Urothelium cell line (cell line): ENCODE measurements at regions not wholly inside any gene's neighbourhood (a gene's known extent, or its start where the extent isn't known, plus 50 kb on each side); places are given as distances from the start of the nearest gene placed in this dataset.

Experiments
- DNase-seq: peaks from one replicate; pipeline ENCODE4 v3.0.0; 2011; ENCODE audit warnings: low spot score, mixed read lengths
- FAIRE-seq: peaks from 2 replicates; lab custom pipeline; 2011; peaks lifted over from hg19 to GRCh38; lab: Jason Lieb, UNC

GRCh38 chr6:105824732-105825131 is 261.4 kb upstream of the PRDM1 start:
- FAIRE-seq = no peak
- no peak for DNase-seq

GRCh38 chr6:105821777-105822176 is 264.4 kb upstream of the PRDM1 start:
- FAIRE-seq = no peak
- no peak for DNase-seq

GRCh38 chr6:105821027-105821426 is 265.1 kb upstream of the PRDM1 start:
- FAIRE-seq (no peak), DNase-seq (no peak)

- FAIRE-seq (no peak), DNase-seq (no peak)
These were observed 266.4 kb upstream of the PRDM1 start for GRCh38 chr6:105819745-105820144.

- FAIRE-seq = no peak
These were observed 267.6 kb upstream of the PRDM1 start for GRCh38 chr6:105818505-105818904.

GRCh38 chr6:105817961-105818360 is 268.2 kb upstream of the PRDM1 start:
- no peak for DNase-seq
- no peak for FAIRE-seq

More at GRCh38 chr6:105818505-105818904, 267.6 kb upstream of the PRDM1 start:
- DNase-seq = no peak

- FAIRE-seq (no peak), DNase-seq (no peak)
These were observed 268.8 kb upstream of the PRDM1 start for GRCh38 chr6:105817370-105817769.

GRCh38 chr6:105816847-105817246 is 269.3 kb upstream of the PRDM1 start:
- no peak for DNase-seq
- no peak for FAIRE-seq

GRCh38 chr6:105815661-105816555 is 270.2 kb upstream of the PRDM1 start:
- no peak for FAIRE-seq
- no peak for DNase-seq

GRCh38 chr6:105814745-105815536 is 271.2 kb upstream of the PRDM1 start:
- DNase-seq (no peak), FAIRE-seq (no peak)

GRCh38 chr6:105810922-105811482 is 275.1 kb upstream of the PRDM1 start:
- DNase-seq (no peak), FAIRE-seq (no peak)

GRCh38 chr6:105810105-105810921 is 275.8 kb upstream of the PRDM1 start:
- DNase-seq (peak; percentile 42), FAIRE-seq (no peak)

GRCh38 chr6:105808571-105808970 is 277.6 kb upstream of the PRDM1 start:
- no peak for FAIRE-seq
- DNase-seq = no peak

GRCh38 chr6:105807905-105808304 is 278.2 kb upstream of the PRDM1 start:
- no peak for DNase-seq

GRCh38 chr6:105806486-105806920 is 279.6 kb upstream of the PRDM1 start:
- DNase-seq (no peak), FAIRE-seq (no peak)

More at GRCh38 chr6:105807905-105808304, 278.2 kb upstream of the PRDM1 start:
- FAIRE-seq = no peak

GRCh38 chr6:105805501-105806023 is 280.6 kb upstream of the PRDM1 start:
- FAIRE-seq = no peak
- no peak for DNase-seq

- no peak for DNase-seq
These were observed 281.7 kb upstream of the PRDM1 start for GRCh38 chr6:105804424-105804823.

GRCh38 chr6:105804000-105804399 is 282.1 kb upstream of the PRDM1 start:
- DNase-seq (no peak), FAIRE-seq (no peak)

More at GRCh38 chr6:105804424-105804823, 281.7 kb upstream of the PRDM1 start:
- FAIRE-seq = no peak

- FAIRE-seq = no peak
These were observed 282.7 kb upstream of the PRDM1 start for GRCh38 chr6:105803442-105803841.

GRCh38 chr6:105802703-105803102 is 283.4 kb upstream of the PRDM1 start:
- DNase-seq (no peak), FAIRE-seq (no peak)

More at GRCh38 chr6:105803442-105803841, 282.7 kb upstream of the PRDM1 start:
- DNase-seq = no peak
